ENCODE measurements at regions not wholly inside any gene's neighbourhood (a gene's known extent, or its start where the extent isn't known, plus 50 kb on each side); places are given as distances from the start of the nearest gene placed in this dataset.

GRCh38 chr4:53722110-53722509 is 130.8 kb upstream of the LNX1 start:
- Mint-ChIP-seq H3K9me3 (no peaks in the 10 kb centered on the region), H3K36me3 (ENCODE audit: low read depth) (no peaks in the 10 kb centered on the region), H3K27ac (no peak overlapping the region), H3K27me3 (ENCODE audit: low read depth) (peaks cover 2% of the 10 kb centered on the region), H3K4me3 (ENCODE audit: low read depth) (no peak overlapping the region), H3K4me1 (ENCODE audit: low read depth) (no peaks in the 10 kb centered on the region)
- no peak for DNase-seq (ENCODE audit: low spot score)
- intact Hi-C loops (cut with micrococcal nuclease): no loop called here

GRCh38 chr4:53721263-53721662 is 130.0 kb upstream of the LNX1 start:
- DNase-seq (ENCODE audit: low spot score): no peak
- no peaks in the 10 kb centered on the region for H3K4me1 Mint-ChIP-seq (ENCODE audit: low read depth)
- intact Hi-C loops (cut with micrococcal nuclease): no loop called here
- no peak overlapping the region for H3K27ac Mint-ChIP-seq
- H3K27me3 Mint-ChIP-seq (ENCODE audit: low read depth): peaks cover 2% of the 10 kb centered on the region
- H3K36me3 Mint-ChIP-seq (ENCODE audit: low read depth): no peaks in the 10 kb centered on the region
- no peak overlapping the region for H3K4me3 Mint-ChIP-seq (ENCODE audit: low read depth)
- no peaks in the 10 kb centered on the region for H3K9me3 Mint-ChIP-seq

DNA sequence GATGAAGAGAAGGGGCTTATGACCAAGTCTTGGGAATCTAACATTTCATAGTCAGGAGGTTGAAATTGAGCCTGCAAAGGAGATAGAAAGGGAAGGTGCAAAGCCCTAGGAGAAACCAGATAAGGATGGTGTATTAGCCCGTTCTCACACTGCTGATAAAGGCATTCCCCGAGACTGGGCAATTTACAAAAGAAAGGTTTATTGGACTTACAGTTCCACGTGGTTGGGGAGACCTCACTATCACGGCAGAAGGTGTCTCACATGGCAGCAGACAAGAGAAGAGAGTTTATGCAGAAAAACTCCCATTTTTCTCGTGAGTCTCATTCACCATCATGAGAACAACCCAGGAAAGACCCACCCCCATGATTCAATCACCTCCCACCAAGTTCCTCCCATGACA is 129.5 kb upstream of the LNX1 start:
- H3K27me3 Mint-ChIP-seq (ENCODE audit: low read depth): peaks cover 2% of the 10 kb centered on the region

DNA sequence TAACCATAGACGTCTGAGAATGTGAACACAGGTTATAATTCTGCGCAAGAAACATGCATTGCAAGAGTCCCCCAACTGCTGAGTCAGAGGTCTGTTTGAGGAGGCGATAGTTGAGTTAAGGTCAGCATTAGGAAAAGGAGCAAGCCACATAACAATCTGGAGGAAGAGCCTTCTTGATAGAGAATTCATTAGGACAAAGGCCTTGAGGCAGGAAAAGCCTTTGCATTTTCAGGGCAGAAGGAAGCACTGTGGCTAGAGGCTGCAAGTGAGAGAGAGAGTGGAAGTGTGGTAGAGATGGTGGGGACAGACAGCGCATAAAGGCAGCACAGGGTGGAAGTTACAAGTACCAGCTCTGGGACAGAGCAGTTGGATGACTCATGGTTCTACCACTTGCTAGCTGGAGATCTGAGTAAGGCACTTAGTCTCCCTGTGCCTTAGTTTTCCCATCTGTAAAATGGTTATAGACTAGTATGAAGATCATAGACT is 125.8 kb upstream of the LNX1 start:
- Mint-ChIP-seq H3K36me3 (ENCODE audit: low read depth) (no peaks in the 10 kb centered on the region), H3K27ac (no peak overlapping the region), H3K4me3 (ENCODE audit: low read depth) (no peak overlapping the region), H3K4me1 (ENCODE audit: low read depth) (no peaks in the 10 kb centered on the region), H3K27me3 (ENCODE audit: low read depth) (peaks cover 5% of the 10 kb centered on the region), H3K9me3 (no peaks in the 10 kb centered on the region)
- no peak for DNase-seq (ENCODE audit: low spot score)
- intact Hi-C loops (cut with micrococcal nuclease): no loop called here

More for the DNA sequence above, 129.5 kb upstream of the LNX1 start:
- intact Hi-C loops (cut with micrococcal nuclease): no loop called here
- Mint-ChIP-seq H3K27ac (no peak overlapping the region), H3K36me3 (ENCODE audit: low read depth) (no peaks in the 10 kb centered on the region), H3K4me3 (ENCODE audit: low read depth) (no peak overlapping the region), H3K9me3 (no peaks in the 10 kb centered on the region), H3K4me1 (ENCODE audit: low read depth) (no peaks in the 10 kb centered on the region)
- DNase-seq (ENCODE audit: low spot score): no peak

DNA sequence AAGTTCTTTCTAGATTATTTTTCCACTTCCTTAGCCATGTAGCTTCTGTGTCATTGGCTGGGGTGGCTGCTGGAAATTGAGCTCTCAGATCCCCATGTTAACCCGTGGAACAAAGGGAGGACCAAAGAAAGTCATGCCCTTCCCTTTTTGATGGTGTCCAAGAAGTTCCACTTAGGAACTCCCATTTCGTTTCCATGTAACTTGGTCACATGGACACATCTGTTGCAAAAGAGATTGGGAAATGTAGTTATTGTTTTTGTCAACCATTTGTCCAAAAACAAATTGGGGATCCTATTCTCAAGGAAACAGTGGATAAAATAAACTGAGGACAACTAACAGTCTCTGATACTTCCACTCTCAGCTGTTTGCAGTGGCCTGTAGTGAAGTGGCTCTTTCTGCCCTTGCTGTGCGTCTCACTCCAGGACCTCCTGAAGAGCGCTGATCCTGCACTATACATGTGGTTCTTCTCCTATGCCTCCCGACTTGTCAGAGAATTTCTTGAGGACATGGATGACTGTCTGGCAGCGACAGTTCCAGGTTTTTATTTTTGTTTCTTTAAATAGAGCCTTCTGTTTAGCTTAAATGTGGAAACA is 125.3 kb upstream of the LNX1 start:
- H3K9me3 Mint-ChIP-seq: no peaks in the 10 kb centered on the region
- no peak for DNase-seq (ENCODE audit: low spot score)
- no peaks in the 10 kb centered on the region for H3K4me1 Mint-ChIP-seq (ENCODE audit: low read depth)
- H3K27ac Mint-ChIP-seq: no peak overlapping the region
- H3K4me3 Mint-ChIP-seq (ENCODE audit: low read depth): no peak overlapping the region
- intact Hi-C loops (cut with micrococcal nuclease): no loop called here
- H3K27me3 Mint-ChIP-seq (ENCODE audit: low read depth): peaks cover 5% of the 10 kb centered on the region
- no peaks in the 10 kb centered on the region for H3K36me3 Mint-ChIP-seq (ENCODE audit: low read depth)

DNA sequence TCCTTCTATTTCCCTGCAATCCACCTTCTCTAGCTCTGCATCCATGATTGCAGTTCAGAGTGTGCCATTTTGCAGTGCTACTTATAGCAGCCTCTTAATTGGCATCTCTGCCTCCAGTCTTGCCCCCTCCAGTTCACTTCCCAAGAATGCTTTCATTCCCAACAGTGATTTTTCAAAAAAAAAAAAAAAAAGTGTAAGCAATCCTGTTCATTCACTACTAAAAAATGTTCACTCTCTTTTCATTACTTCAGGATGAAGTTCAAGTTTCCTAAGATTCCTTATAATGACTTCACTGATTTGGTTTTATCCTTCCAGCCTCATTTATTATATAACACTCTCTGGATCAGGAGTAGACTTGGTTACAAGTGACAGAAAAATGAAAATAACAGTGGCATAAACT is 124.7 kb upstream of the LNX1 start:
- H3K27ac Mint-ChIP-seq: no peak overlapping the region
- DNase-seq (ENCODE audit: low spot score): no peak
- no peaks in the 10 kb centered on the region for H3K9me3 Mint-ChIP-seq
- no peaks in the 10 kb centered on the region for H3K36me3 Mint-ChIP-seq (ENCODE audit: low read depth)
- H3K4me1 Mint-ChIP-seq (ENCODE audit: low read depth): no peaks in the 10 kb centered on the region
- H3K27me3 Mint-ChIP-seq (ENCODE audit: low read depth): peaks cover 5% of the 10 kb centered on the region
- no peak overlapping the region for H3K4me3 Mint-ChIP-seq (ENCODE audit: low read depth)
- intact Hi-C loops (cut with micrococcal nuclease): no loop called here

DNA sequence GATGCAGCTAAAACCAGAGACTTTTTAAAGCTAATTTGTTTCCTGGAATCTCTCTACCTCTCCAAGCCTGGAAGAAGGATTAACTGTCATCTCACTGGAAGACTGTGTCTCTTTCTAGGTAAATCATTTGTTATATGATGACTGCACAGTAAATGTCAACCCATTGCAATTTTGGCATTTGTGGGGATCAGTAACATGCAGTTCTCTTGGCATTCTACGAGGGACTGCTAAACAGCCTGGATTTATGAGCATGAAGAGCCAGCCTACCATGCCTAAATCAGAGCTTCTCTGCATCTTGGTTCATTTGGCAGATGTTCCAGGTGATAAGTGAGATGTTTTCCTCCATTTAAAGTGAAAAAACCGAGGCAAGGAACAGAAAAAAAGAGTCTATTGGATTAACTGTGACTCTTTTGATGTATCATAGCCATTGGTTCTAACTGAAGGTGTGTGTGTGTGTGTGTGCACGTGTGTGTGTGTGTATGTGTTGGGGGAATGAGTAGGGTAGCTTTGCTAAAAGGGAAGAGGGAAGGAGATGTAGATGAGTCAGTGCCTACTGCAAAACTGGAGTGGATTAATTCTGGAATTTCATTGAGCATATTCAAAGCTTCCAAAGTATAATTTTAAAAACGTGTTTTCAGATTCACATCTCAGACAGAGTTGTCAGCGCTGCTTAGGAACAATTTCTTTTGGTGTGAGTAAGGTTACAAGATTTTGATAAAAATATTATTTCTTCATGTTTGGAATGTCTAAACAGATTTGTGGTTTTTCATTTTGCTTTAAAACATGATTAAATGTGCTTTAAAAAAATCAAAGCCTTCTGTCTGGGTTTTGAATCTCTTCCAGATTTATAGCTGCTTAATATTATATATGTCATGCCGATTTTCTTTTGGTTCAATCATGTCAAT is 123.2 kb upstream of the LNX1 start:
- Mint-ChIP-seq H3K9me3 (no peaks in the 10 kb centered on the region), H3K27me3 (ENCODE audit: low read depth) (peaks cover 5% of the 10 kb centered on the region), H3K27ac (no peak overlapping the region), H3K4me1 (ENCODE audit: low read depth) (no peaks in the 10 kb centered on the region), H3K36me3 (ENCODE audit: low read depth) (no peaks in the 10 kb centered on the region), H3K4me3 (ENCODE audit: low read depth) (no peak overlapping the region)
- no peak for DNase-seq (ENCODE audit: low spot score)
- intact Hi-C loops (cut with micrococcal nuclease): no loop called here

DNA sequence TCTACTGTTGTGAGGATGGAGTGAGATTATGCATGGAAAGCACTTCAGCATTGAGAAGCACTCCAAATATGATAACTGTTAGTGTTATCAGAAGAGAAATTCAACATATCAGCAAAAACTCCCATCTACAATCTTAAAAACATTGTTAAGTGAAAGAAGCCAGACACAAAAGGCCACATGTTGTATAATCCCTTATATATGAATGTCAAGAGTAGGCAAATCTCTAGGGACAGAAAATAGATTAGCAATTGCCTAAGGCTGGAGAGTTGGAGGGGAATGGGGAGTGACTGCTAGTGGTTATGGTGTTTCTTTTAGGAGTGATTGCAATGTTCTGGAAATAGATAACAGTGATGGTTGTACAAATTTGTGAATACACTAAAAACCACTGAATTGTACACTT is 122.5 kb upstream of the LNX1 start:
- Mint-ChIP-seq H3K4me3 (ENCODE audit: low read depth) (no peak overlapping the region), H3K9me3 (no peaks in the 10 kb centered on the region), H3K27ac (no peak overlapping the region), H3K36me3 (ENCODE audit: low read depth) (no peaks in the 10 kb centered on the region), H3K4me1 (ENCODE audit: low read depth) (no peaks in the 10 kb centered on the region), H3K27me3 (ENCODE audit: low read depth) (peaks cover 5% of the 10 kb centered on the region)
- intact Hi-C loops (cut with micrococcal nuclease): no loop called here
- no peak for DNase-seq (ENCODE audit: low spot score)

GRCh38 chr4:53713296-53713695 is 122.0 kb upstream of the LNX1 start:
- intact Hi-C loops (cut with micrococcal nuclease): no loop called here
- Mint-ChIP-seq H3K27ac (no peak overlapping the region), H3K27me3 (ENCODE audit: low read depth) (peaks cover 5% of the 10 kb centered on the region), H3K4me3 (ENCODE audit: low read depth) (no peak overlapping the region), H3K36me3 (ENCODE audit: low read depth) (no peaks in the 10 kb centered on the region), H3K4me1 (ENCODE audit: low read depth) (no peaks in the 10 kb centered on the region), H3K9me3 (no peaks in the 10 kb centered on the region)
- no peak for DNase-seq (ENCODE audit: low spot score)

GRCh38 chr4:53712408-53713020 is 121.2 kb upstream of the LNX1 start:
- H3K36me3 Mint-ChIP-seq (ENCODE audit: low read depth): no peaks in the 10 kb centered on the region
- no peaks in the 10 kb centered on the region for H3K4me1 Mint-ChIP-seq (ENCODE audit: low read depth)

DNA sequence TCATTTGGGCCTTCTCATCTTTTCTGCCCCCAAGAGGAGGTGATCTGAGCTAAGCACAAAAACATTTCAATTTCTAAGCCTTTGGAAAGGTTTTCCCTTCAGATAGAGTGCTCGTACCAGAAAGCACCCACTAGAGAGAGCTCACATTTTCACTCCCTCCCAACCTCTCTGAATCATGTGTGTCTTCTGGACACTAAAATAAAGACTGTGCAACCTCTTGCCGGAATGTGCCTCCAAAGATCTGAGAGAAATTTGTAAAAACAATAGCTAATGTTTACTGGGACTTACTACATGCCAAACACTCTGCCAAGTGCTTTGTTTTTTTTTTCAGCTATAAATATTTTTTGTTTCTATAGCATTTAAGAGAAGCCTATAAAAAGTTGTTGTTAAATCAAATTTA is 120.6 kb upstream of the LNX1 start:
- intact Hi-C loops (cut with micrococcal nuclease): no loop called here
- DNase-seq (ENCODE audit: low spot score): no peak
- H3K36me3 Mint-ChIP-seq (ENCODE audit: low read depth): no peaks in the 10 kb centered on the region

More at GRCh38 chr4:53712408-53713020, 121.2 kb upstream of the LNX1 start:
- no peak for DNase-seq (ENCODE audit: low spot score)
- H3K27ac Mint-ChIP-seq: no peak overlapping the region
- H3K9me3 Mint-ChIP-seq: no peaks in the 10 kb centered on the region
- H3K27me3 Mint-ChIP-seq (ENCODE audit: low read depth): peaks cover 3% of the 10 kb centered on the region
- intact Hi-C loops (cut with micrococcal nuclease): no loop called here
- H3K4me3 Mint-ChIP-seq (ENCODE audit: low read depth): no peak overlapping the region

DNA sequence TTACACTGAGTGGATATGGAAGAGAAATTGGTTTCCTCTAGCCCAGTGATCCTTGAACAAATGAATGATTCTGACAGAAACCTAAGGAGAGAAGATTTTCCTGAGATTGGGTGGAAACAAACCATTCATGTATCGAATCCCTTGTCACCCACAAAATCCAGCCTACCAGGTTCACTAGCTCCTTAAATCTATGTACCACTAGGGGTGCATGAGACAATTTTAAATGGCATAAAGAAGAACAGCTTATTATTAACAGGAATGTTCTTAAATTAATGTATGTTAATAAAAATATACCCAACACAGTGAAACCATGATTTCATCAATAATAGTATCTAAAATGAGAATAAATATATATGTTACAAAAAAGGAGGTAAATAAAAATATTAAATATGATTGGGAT is 118.4 kb upstream of the LNX1 start:
- intact Hi-C loops (cut with micrococcal nuclease): no loop called here
- Mint-ChIP-seq H3K27me3 (ENCODE audit: low read depth) (peaks cover 3% of the 10 kb centered on the region), H3K4me3 (ENCODE audit: low read depth) (no peak overlapping the region), H3K4me1 (ENCODE audit: low read depth) (no peaks in the 10 kb centered on the region), H3K27ac (no peak overlapping the region), H3K36me3 (ENCODE audit: low read depth) (no peaks in the 10 kb centered on the region), H3K9me3 (no peaks in the 10 kb centered on the region)
- no peak for DNase-seq (ENCODE audit: low spot score)

More for the DNA sequence above, 120.6 kb upstream of the LNX1 start:
- Mint-ChIP-seq H3K4me1 (ENCODE audit: low read depth) (no peaks in the 10 kb centered on the region), H3K27ac (no peak overlapping the region), H3K4me3 (ENCODE audit: low read depth) (no peak overlapping the region), H3K9me3 (no peaks in the 10 kb centered on the region), H3K27me3 (ENCODE audit: low read depth) (peaks cover 3% of the 10 kb centered on the region)

GRCh38 chr4:53707491-53707890 is 116.2 kb upstream of the LNX1 start:
- no peaks in the 10 kb centered on the region for H3K9me3 Mint-ChIP-seq
- H3K36me3 Mint-ChIP-seq (ENCODE audit: low read depth): no peaks in the 10 kb centered on the region
- H3K27ac Mint-ChIP-seq: no peak overlapping the region
- no peak for DNase-seq (ENCODE audit: low spot score)
- no peak overlapping the region for H3K4me3 Mint-ChIP-seq (ENCODE audit: low read depth)
- H3K27me3 Mint-ChIP-seq (ENCODE audit: low read depth): no peaks in the 10 kb centered on the region
- H3K4me1 Mint-ChIP-seq (ENCODE audit: low read depth): peaks cover 2% of the 10 kb centered on the region
- intact Hi-C loops (cut with micrococcal nuclease): no loop called here
